Mesenchymal stem cell (in vitro differentiated cells and primary cell): ENCODE measurements at regions not wholly inside any gene's neighbourhood (a gene's known extent, or its start where the extent isn't known, plus 50 kb on each side); places are given as distances from the start of the nearest gene placed in this dataset.

ENCODE experiments used
- DNase-seq: peaks from one replicate; pipeline ENCODE4 v3.0.0-alpha.2; 2013
- H2AFZ ChIP-seq: one replicate; pipeline ENCODE4 v1.6.1; 2013; ENCODE audit warnings: low read depth, mild to moderate bottlenecking, control low read depth, inconsistent platforms, low read length, moderate library complexity
- H2AK5ac ChIP-seq: 2 replicates; pipeline ENCODE4 v1.6.1; 2013; ENCODE audit warnings: low read length, moderate library complexity, mild to moderate bottlenecking, inconsistent platforms; ENCODE audit not compliant: severe bottlenecking
- H2BK120ac ChIP-seq: one replicate; pipeline ENCODE4 v1.6.1; 2013; ENCODE audit warnings: low read depth, mild to moderate bottlenecking, inconsistent platforms, low read length, moderate library complexity
- H2BK12ac ChIP-seq, 2 experiments: one replicate each; pipeline ENCODE4 v1.6.1; 2013; ENCODE audit warnings: inconsistent platforms in 2 of 2, low read length in 2 of 2, mild to moderate bottlenecking in 2 of 2, moderate library complexity in 2 of 2, control low read depth in 1 of 2
- H2BK15ac ChIP-seq: one replicate; pipeline ENCODE4 v1.6.1; 2013; ENCODE audit warnings: mild to moderate bottlenecking, low read depth, inconsistent platforms; ENCODE audit not compliant: poor library complexity, severe bottlenecking
- H2BK5ac ChIP-seq: 2 replicates; pipeline ENCODE4 v1.6.1; 2013; ENCODE audit warnings: low read depth, mild to moderate bottlenecking, low read length, control low read depth, inconsistent platforms; ENCODE audit not compliant: poor library complexity, severe bottlenecking
- H3K14ac ChIP-seq, 2 experiments: one replicate each; pipeline ENCODE4 v1.6.1; 2013; ENCODE audit warnings: inconsistent platforms in 2 of 2, low read length in 2 of 2, control low read depth in 1 of 2, mild to moderate bottlenecking in 1 of 2, moderate library complexity in 1 of 2
- H3K18ac ChIP-seq, 2 experiments: one replicate each; pipeline ENCODE4 v1.6.1; 2013; ENCODE audit warnings: inconsistent platforms in 2 of 2, low read length in 2 of 2, control low read depth in 1 of 2, low read depth in 1 of 2, mild to moderate bottlenecking in 1 of 2
- H3K23ac ChIP-seq, 2 experiments: one replicate each; pipeline ENCODE4 v1.6.1; 2013; ENCODE audit warnings: inconsistent platforms in 2 of 2, low read length in 2 of 2, mild to moderate bottlenecking in 2 of 2, moderate library complexity in 2 of 2, control low read depth in 1 of 2
- H3K27ac ChIP-seq: 2 replicates; pipeline ENCODE4 v1.5.1; 2013; ENCODE audit warnings: mild to moderate bottlenecking, moderate library complexity, low read length, control low read depth, inconsistent platforms; ENCODE audit not compliant: poor library complexity, severe bottlenecking
- H3K27me3 ChIP-seq, 2 experiments: 2 replicates each; pipeline versions ENCODE4 v1.6.1 to v1.7.0; 2013; ENCODE audit warnings: low read length in 2 of 2, mild to moderate bottlenecking in 2 of 2, moderate library complexity in 2 of 2, control low read depth in 1 of 2, inconsistent platforms in 1 of 2; ENCODE audit not compliant: control insufficient read depth in 1 of 2, insufficient read depth in 1 of 2
- H3K36me3 ChIP-seq, 2 experiments: 2 replicates each; pipeline versions ENCODE4 v1.6.1 to v1.7.0; 2013; ENCODE audit warnings: low read length in 2 of 2, control low read depth in 1 of 2, inconsistent platforms in 1 of 2, low read depth in 1 of 2, mild to moderate bottlenecking in 1 of 2; ENCODE audit not compliant: insufficient read depth in 2 of 2, control insufficient read depth in 1 of 2
- H3K4ac ChIP-seq, 2 experiments: one replicate each; pipeline ENCODE4 v1.6.1; 2013; ENCODE audit warnings: inconsistent platforms in 2 of 2, low read length in 2 of 2, mild to moderate bottlenecking in 2 of 2, moderate library complexity in 2 of 2, control low read depth in 1 of 2, low read depth in 1 of 2
- H3K4me1 ChIP-seq: 2 replicates; pipeline ENCODE4 v1.6.1; 2013; ENCODE audit warnings: low read depth, low read length, control low read depth; ENCODE audit not compliant: control insufficient read depth, insufficient read depth
- H3K4me2 ChIP-seq: 2 replicates; pipeline ENCODE4 v1.6.1; 2013; ENCODE audit warnings: low read length, mild to moderate bottlenecking, inconsistent platforms; ENCODE audit not compliant: poor library complexity, severe bottlenecking
- H3K4me3 ChIP-seq, 2 experiments: 2 replicates each; pipeline versions ENCODE4 v1.5.1 to v1.7.0; 2013; ENCODE audit warnings: low read length in 2 of 2, mild to moderate bottlenecking in 2 of 2, control low read depth in 1 of 2, low read depth in 1 of 2; ENCODE audit not compliant: insufficient read depth in 1 of 2
- H3K79me1 ChIP-seq: replicated peaks from 2 replicates; pipeline ENCODE4 v1.6.1; 2013; ENCODE audit warnings: mild to moderate bottlenecking, control low read depth, low read length, inconsistent platforms; ENCODE audit not compliant: poor library complexity, severe bottlenecking
- H3K9ac ChIP-seq: 2 replicates; pipeline ENCODE4 v1.7.0; 2013; ENCODE audit warnings: mild to moderate bottlenecking, low read length, moderate library complexity
- H3K9me3 ChIP-seq: 2 replicates; pipeline ENCODE4 v1.7.0; 2013; ENCODE audit warnings: mild to moderate bottlenecking, low read length; ENCODE audit not compliant: control insufficient read depth
- H4K8ac ChIP-seq: one replicate; pipeline ENCODE4 v1.6.1; 2013; ENCODE audit warnings: inconsistent platforms, mild to moderate bottlenecking, low read length, moderate library complexity
- H4K91ac ChIP-seq: one replicate; pipeline ENCODE4 v1.6.1; 2013; ENCODE audit warnings: mild to moderate bottlenecking, low read length, inconsistent platforms
- WGBS: methylation state at CpG from one replicate; pipeline ENCODE4 v1.1.7; 2013; ENCODE audit warnings: mixed read lengths; 5-methylcytosine and 5-hydroxymethylcytosine counted together

- no peaks in the 10 kb centered on the region for H3K4me1 ChIP-seq
- H3K36me3 ChIP-seq, result no peaks in the 10 kb centered on the region
- WGBS, result 91% methylated on average over 28 of the region's 28 CpGs
- no peak overlapping the region for H2AK5ac ChIP-seq
- H3K23ac ChIP-seq, result no peak overlapping the region
- H2BK120ac ChIP-seq, result no peak overlapping the region
- H3K4ac ChIP-seq, result no peak overlapping the region
- no peak overlapping the region for H3K27ac ChIP-seq
- no peak overlapping the region for H2AFZ ChIP-seq
- H3K79me1 ChIP-seq, result no peaks in the 10 kb centered on the region
- peaks cover 19 to 62% of the 10 kb centered on the region in 2 experiments for H3K27me3 ChIP-seq
- no peak overlapping the region for H3K9ac ChIP-seq
- no peak overlapping the region for H4K8ac ChIP-seq
- no peak for DNase-seq
- no peak overlapping the region for H3K4me2 ChIP-seq
- no peaks in the 10 kb centered on the region for H3K9me3 ChIP-seq
- peak overlapping the region in 1 of 2 experiments; percentile 28 for H3K18ac ChIP-seq
- H2BK5ac ChIP-seq, result no peak overlapping the region
- H2BK12ac ChIP-seq, result peak overlapping the region; percentile 5 to 51
- no peak overlapping the region for H2BK15ac ChIP-seq
- H4K91ac ChIP-seq, result peak overlapping the region; percentile 86
- H3K4me3 ChIP-seq, result no peak overlapping the region
- H3K14ac ChIP-seq, result peak overlapping the region in 1 of 2 experiments; percentile 71
These were observed 161.7 kb downstream of the IRF8 start for GRCh38 chr16:86060381-86061317.

DNA sequence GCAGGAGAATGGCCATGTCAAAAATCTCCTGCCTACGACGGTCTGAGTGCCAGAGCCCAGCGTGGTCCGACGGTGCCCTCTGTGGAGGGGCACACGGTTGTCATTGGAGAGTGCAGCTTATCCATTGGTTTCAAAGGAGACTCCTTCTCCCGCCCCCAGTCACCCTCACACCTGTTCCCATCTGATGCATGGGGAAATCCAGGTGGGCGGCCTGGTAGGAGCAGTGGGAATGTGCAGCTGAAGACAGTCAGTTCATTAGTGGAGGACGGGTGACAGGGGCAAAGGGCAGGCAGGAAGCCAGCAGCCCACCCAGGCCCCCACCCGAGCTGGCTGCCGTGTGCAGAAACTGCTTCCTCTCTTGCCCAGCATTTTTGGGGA is 162.3 kb downstream of the IRF8 start:
- Histone ChIP-seq H3K4ac (peak overlapping the region in 1 of 2 experiments; percentile 13), H3K9me3 (no peaks in the 10 kb centered on the region), H3K36me3 (no peaks in the 10 kb centered on the region), H3K18ac (peak overlapping the region in 1 of 2 experiments; percentile 29), H3K4me1 (no peaks in the 10 kb centered on the region), H2AFZ (no peak overlapping the region), H4K91ac (peak overlapping the region; percentile 45), H3K27ac (no peak overlapping the region), H4K8ac (no peak overlapping the region), H2BK12ac (peak overlapping the region in 1 of 2 experiments; percentile 17), H3K14ac (peak overlapping the region in 1 of 2 experiments; percentile 68), H2AK5ac (no peak overlapping the region), H3K9ac (no peak overlapping the region), H2BK5ac (no peak overlapping the region), H3K27me3 (peaks cover 19 to 68% of the 10 kb centered on the region in 2 experiments), H3K23ac (no peak overlapping the region), H2BK15ac (peak overlapping the region; percentile 45), H2BK120ac (no peak overlapping the region), H3K4me2 (no peak overlapping the region), H3K79me1 (no peaks in the 10 kb centered on the region), H3K4me3 (no peak overlapping the region)
- WGBS, result 74% methylated on average over 9 of the region's 11 CpGs
- DNase-seq, result no peak

DNA sequence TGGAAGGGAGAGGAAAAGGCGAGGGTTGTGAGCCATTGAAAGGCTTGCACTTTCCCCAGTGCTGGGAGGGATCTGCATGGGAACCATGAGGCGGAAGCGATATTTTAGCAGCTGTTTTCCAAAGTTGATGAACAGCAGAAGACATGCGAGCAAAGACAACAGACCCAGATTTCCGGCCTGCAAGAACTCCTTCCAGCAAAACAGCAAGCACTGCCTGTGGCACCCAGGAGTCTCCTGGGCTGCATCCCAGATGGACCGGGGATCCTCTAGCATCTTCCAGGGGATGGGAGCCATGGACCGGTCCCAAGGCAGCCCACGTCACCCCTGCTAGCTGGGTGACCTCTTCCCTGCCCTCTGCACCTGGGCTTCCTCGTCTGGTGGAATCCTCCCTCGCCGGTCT is 162.8 kb downstream of the IRF8 start:
- Histone ChIP-seq H3K4me2 (no peak overlapping the region), H3K14ac (peak overlapping the region in 1 of 2 experiments; percentile 58), H2BK15ac (no peak overlapping the region), H3K4ac (no peak overlapping the region), H3K27ac (no peak overlapping the region), H4K91ac (peak overlapping the region; percentile 45), H3K36me3 (no peaks in the 10 kb centered on the region), H3K23ac (no peak overlapping the region), H2BK5ac (no peak overlapping the region), H3K4me1 (no peaks in the 10 kb centered on the region), H3K18ac (peak overlapping the region in 1 of 2 experiments; percentile 28), H2BK12ac (peak overlapping the region in 1 of 2 experiments; percentile 93), H4K8ac (no peak overlapping the region), H3K27me3 (peaks cover 19 to 72% of the 10 kb centered on the region in 2 experiments), H2AK5ac (no peak overlapping the region), H3K9ac (no peak overlapping the region), H2BK120ac (no peak overlapping the region), H3K79me1 (no peaks in the 10 kb centered on the region), H3K9me3 (no peaks in the 10 kb centered on the region), H3K4me3 (no peak overlapping the region), H2AFZ (no peak overlapping the region)
- DNase-seq, result no peak
- 74% methylated on average over 9 of the region's 11 CpGs for WGBS

DNA sequence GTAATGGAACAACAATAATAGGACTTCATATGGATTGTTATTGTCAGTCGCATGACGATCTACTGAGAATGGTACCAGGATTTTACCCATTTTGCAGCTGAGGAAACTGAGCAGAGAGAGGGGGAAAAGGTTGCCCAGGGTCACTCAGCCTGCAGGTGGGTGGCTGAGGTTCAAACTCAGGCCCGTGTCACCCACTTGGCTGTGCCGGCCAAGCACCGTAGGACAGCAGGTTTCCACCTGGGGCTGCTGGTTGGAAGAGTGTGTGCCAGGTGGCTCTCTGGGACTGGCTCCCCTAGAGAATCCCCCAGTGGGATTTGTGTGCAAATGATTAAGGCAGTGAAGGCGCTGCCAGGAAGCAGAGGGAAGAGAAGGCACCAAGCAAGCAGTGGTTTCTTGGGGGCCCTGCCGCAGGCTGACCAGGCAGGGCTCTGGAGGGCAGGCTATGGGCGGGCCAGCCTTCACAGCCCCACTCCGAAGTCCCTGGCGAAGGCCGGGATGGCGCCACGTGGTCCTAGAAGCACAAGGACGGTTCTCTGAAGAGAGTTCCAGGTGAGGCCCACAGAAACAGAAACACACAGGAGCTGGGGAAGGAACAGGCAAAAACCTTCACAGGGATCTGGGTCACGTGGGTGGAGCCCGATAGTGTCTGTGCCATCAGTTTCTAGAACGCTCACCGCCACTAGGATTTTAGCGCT is 163.5 kb downstream of the IRF8 start:
- Histone ChIP-seq H3K9me3 (no peaks in the 10 kb centered on the region), H3K27ac (no peak overlapping the region), H3K4me2 (no peak overlapping the region), H3K14ac (peak overlapping the region in 1 of 2 experiments; percentile 67), H3K36me3 (no peaks in the 10 kb centered on the region), H3K23ac (no peak overlapping the region), H3K4me3 (no peak overlapping the region), H3K4me1 (no peaks in the 10 kb centered on the region), H3K27me3 (peaks cover 19 to 76% of the 10 kb centered on the region in 2 experiments), H4K8ac (no peak overlapping the region), H2AFZ (no peak overlapping the region), H2BK5ac (no peak overlapping the region), H2BK15ac (no peak overlapping the region), H4K91ac (no peak overlapping the region), H2BK120ac (no peak overlapping the region), H3K4ac (no peak overlapping the region), H2BK12ac (peak overlapping the region in 1 of 2 experiments; percentile 10), H3K9ac (no peak overlapping the region), H2AK5ac (no peak overlapping the region), H3K18ac (peak overlapping the region in 1 of 2 experiments; percentile 37), H3K79me1 (no peaks in the 10 kb centered on the region)
- DNase-seq, result no peak
- 91% methylated on average over 19 of the region's 19 CpGs for WGBS
